GM12878 (cell line): ENCODE measurements at regions not wholly inside any gene's neighbourhood (a gene's known extent, or its start where the extent isn't known, plus 50 kb on each side); places are given as distances from the start of the nearest gene placed in this dataset.

ENCODE experiments used
- ATAC-seq: fragments of 200-7000 bp; cut with Tn5 transposase; 3 replicates; pipeline ENCODE4 v1.9.1; 2020; ENCODE audit warnings: mild to moderate bottlenecking, moderate library complexity
- BruUV-seq: library from RNA; stranded (reverse); fragments of 400-500 nt; replicated peaks from 2 replicates; lab custom pipeline; 2021; lab: Mats Ljungman, UMichigan
- CTCF ChIA-PET: fragments of 300-600 bp; sonication (Branson Sonifier 250); formaldehyde crosslinking; extraction: SDS; loops from one replicate; lab custom pipeline; 2021; ENCODE audit warnings: inconsistent platforms; lab: Yijun Ruan, JAX
- POLR2A ChIA-PET: fragments of 350-600 bp; formaldehyde crosslinking; extraction: SDS; loops from one replicate; lab custom pipeline; 2021; ENCODE audit warnings: inconsistent platforms; lab: Charles Lee
- RAD21 ChIA-PET: fragments of 300-600 bp; sonication (Branson Sonifier 250); formaldehyde crosslinking; loops from one replicate; lab custom pipeline; 2023; ENCODE audit warnings: antibody characterized with exemption; ENCODE audit not compliant: unreplicated experiment; lab: Charles Lee
- SMC1A ChIA-PET: fragments of 300-600 bp; sonication (Branson Sonifier 250); formaldehyde crosslinking; loops from one replicate; lab custom pipeline; 2023; ENCODE audit not compliant: unreplicated experiment, uncharacterized antibody; lab: Charles Lee
- DNase-seq: peaks from one replicate; pipeline ENCODE4 v3.0.0-alpha.2; 2011; ENCODE audit warnings: low read depth, low spot score
- FAIRE-seq: peaks from 3 replicates; lab custom pipeline; 2011; peaks lifted over from hg19 to GRCh38; lab: Jason Lieb, UNC
- H2AFZ ChIP-seq: 2 replicates; pipeline ENCODE4 v1.6.0; 2011; ENCODE audit warnings: low read depth, low read length, control low read depth; ENCODE audit not compliant: control insufficient read depth
- H3K27ac ChIP-seq: 2 replicates; pipeline ENCODE4 v1.5.1; 2011; ENCODE audit warnings: control low read depth; ENCODE audit not compliant: control insufficient read depth, insufficient read depth
- H3K27me3 ChIP-seq, 2 experiments: replicated peaks in 1 of 2; 2 replicates each; pipeline versions ENCODE4 v1.6.0 to v1.6.1; 2011; ENCODE audit warnings: low read length in 1 of 2; ENCODE audit not compliant: control insufficient read depth in 2 of 2, insufficient read depth in 2 of 2
- H3K36me3 ChIP-seq, 2 experiments: 2 replicates each; pipeline ENCODE4 v1.5.1; 2011; ENCODE audit warnings: low read length in 1 of 2; ENCODE audit not compliant: control insufficient read depth in 2 of 2, insufficient read depth in 2 of 2
- H3K4me1 ChIP-seq: 2 replicates; pipeline ENCODE4 v1.6.1; 2011; ENCODE audit warnings: mild to moderate bottlenecking, low read length, moderate library complexity, mixed read lengths; ENCODE audit not compliant: control insufficient read depth, insufficient read depth
- H3K4me2 ChIP-seq: 2 replicates; pipeline ENCODE4 v1.6.0; 2011; ENCODE audit warnings: control low read depth; ENCODE audit not compliant: control insufficient read depth, insufficient read depth
- H3K4me3 ChIP-seq: fragments of 200-600 bp; sonication (generic); 2 replicates; pipeline ENCODE4 v1.5.1; 2016
- H3K79me2 ChIP-seq: 2 replicates; pipeline ENCODE4 v1.6.0; 2011; ENCODE audit warnings: low read length; ENCODE audit not compliant: control insufficient read depth, insufficient read depth
- H3K9ac ChIP-seq: 2 replicates; pipeline ENCODE4 v1.8.0; 2011; ENCODE audit warnings: low read length, control low read depth, mixed read lengths; ENCODE audit not compliant: control insufficient read depth, insufficient read depth
- H3K9me3 ChIP-seq: replicated peaks from 3 replicates; pipeline ENCODE4 v1.5.1; 2011; ENCODE audit warnings: mild to moderate bottlenecking, low read length; ENCODE audit not compliant: control insufficient read depth, insufficient read depth
- H4K20me1 ChIP-seq: 2 replicates; pipeline ENCODE4 v1.6.0; 2011; ENCODE audit not compliant: control insufficient read depth, insufficient read depth
- BCL3 ChIP-seq: IDR thresholded peaks from 2 replicates; pipeline ENCODE4 v1.6.1; 2011; ENCODE audit warnings: borderline replicate concordance, low read depth, mild to moderate bottlenecking, moderate library complexity, low read length; ENCODE audit not compliant: insufficient read depth, poor library complexity, severe bottlenecking
- CBX3 ChIP-seq: fragments of 200-600 bp; sonication (generic); IDR thresholded peaks from 2 replicates; pipeline ENCODE4 v1.6.1; 2016; ENCODE audit warnings: low read depth, borderline replicate concordance
- DPF2 ChIP-seq: fragments of 450-650 bp; IDR thresholded peaks from 2 replicates; pipeline ENCODE4 v1.6.1; 2017; ENCODE audit warnings: mild to moderate bottlenecking
- GATAD2B ChIP-seq: fragments of 450-650 bp; conservative IDR thresholded peaks from 2 replicates; pipeline ENCODE4 v1.6.1; 2017; ENCODE audit warnings: low read depth, mild to moderate bottlenecking, moderate library complexity
- IKZF2 ChIP-seq, 2 experiments: fragments of 450-650 bp; IDR thresholded peaks; 2 replicates each; pipeline ENCODE4 v1.6.1; 2017; ENCODE audit warnings: mild to moderate bottlenecking in 2 of 2, moderate library complexity in 2 of 2
- JUNB ChIP-seq: IDR thresholded peaks from 2 replicates; pipeline ENCODE4 v1.6.1; 2016; ENCODE audit warnings: antibody characterized with exemption, mild to moderate bottlenecking
- MTA3 ChIP-seq: IDR thresholded peaks from 2 replicates; pipeline ENCODE4 v1.6.1; 2012; ENCODE audit warnings: low read length, inconsistent platforms, borderline replicate concordance
- NR2C2 ChIP-seq: IDR thresholded peaks from 2 replicates; pipeline ENCODE4 v1.6.1; 2011; ENCODE audit warnings: borderline replicate concordance, low read depth; ENCODE audit not compliant: control insufficient read depth, insufficient read length
- NR2F1 ChIP-seq: fragments of 450-650 bp; conservative IDR thresholded peaks from 2 replicates; pipeline ENCODE4 v1.6.1; 2017; ENCODE audit warnings: mild to moderate bottlenecking
- PAX5 ChIP-seq: IDR thresholded peaks from 2 replicates; pipeline ENCODE4 v1.6.1; 2011; ENCODE audit warnings: low read depth, low read length, borderline replicate concordance
- POLR2AphosphoS5 ChIP-seq: IDR thresholded peaks from 2 replicates; pipeline ENCODE4 v1.6.1; 2011; ENCODE audit warnings: mild to moderate bottlenecking, low read length, inconsistent platforms
- USF1 ChIP-seq: IDR thresholded peaks from 2 replicates; pipeline ENCODE4 v1.6.1; 2011; ENCODE audit warnings: borderline replicate concordance, low read depth, mild to moderate bottlenecking, moderate library complexity, mixed read lengths, low read length; ENCODE audit not compliant: insufficient read depth; ENCODE audit errors: extremely low read length
- YBX1 ChIP-seq: fragments of 450-650 bp; IDR thresholded peaks from 2 replicates; pipeline ENCODE4 v1.6.1; 2016; ENCODE audit warnings: antibody characterized with exemption
- WGBS: methylation state at CpG from one replicate; pipeline ENCODE4 v1.1.6; 2016; ENCODE audit warnings: low lambda C conversion rate; ENCODE audit not compliant: insufficient replicate concordance, insufficient coverage; ENCODE audit errors: missing lambda C conversion rate; 5-methylcytosine and 5-hydroxymethylcytosine counted together
- in situ Hi-C: fragments of 300-500 bp; cut with MboI; formaldehyde crosslinking; loops from 9 replicates; pipeline ENCODE4 v1.14.3; 2018; ENCODE audit warnings: mixed read lengths
- intact Hi-C: fragments of 100-400 bp; cut with micrococcal nuclease; formaldehyde crosslinking; loops from one replicate; pipeline ENCODE4 v1.14.2; 2022; ENCODE audit not compliant: unreplicated experiment
- TF ChIP-seq, protein P1 (sequence below): fragments of 450-650 bp; IDR thresholded peaks from 2 replicates; pipeline ENCODE4 v1.6.1; 2017; ENCODE audit warnings: mild to moderate bottlenecking, moderate library complexity

GRCh38 chr6:120211955-120212792 lies 862.6 kb upstream of the MAN1A1 start:
- ChIA-PET RAD21 (no interaction called here), CTCF (no interaction called here), POLR2A (no interaction called here), SMC1A (no interaction called here)
- ATAC-seq (no peak), FAIRE-seq (no peak), DNase-seq (no peak)
- Histone ChIP-seq H3K27me3 (no peaks in the 10 kb centered on the region), H3K4me2 (no peak overlapping the region), H3K9ac (no peak overlapping the region), H3K36me3 (no peaks in the 10 kb centered on the region), H3K4me1 (no peaks in the 10 kb centered on the region), H4K20me1 (no peaks in the 10 kb centered on the region), H3K4me3 (no peak overlapping the region), H3K9me3 (no peaks in the 10 kb centered on the region), H2AFZ (no peak overlapping the region), H3K27ac (no peak overlapping the region), H3K79me2 (no peaks in the 10 kb centered on the region)
- 33% methylated on average over 4 of the region's 4 CpGs for WGBS
- intact Hi-C loops (no loop called here), in situ Hi-C loops (no loop called here)
- BruUV-seq, result no TSS peak
- no peak for TF ChIP-seq MTA3
- no peak for TF ChIP-seq PAX5
- no peak for TF ChIP-seq POLR2AphosphoS5
- TF ChIP-seq NR2C2, result no peak
- no peak for TF ChIP-seq JUNB
- no peak for TF ChIP-seq CBX3
- no peak for TF ChIP-seq DPF2
- no peak for TF ChIP-seq YBX1
- TF ChIP-seq, protein P1, sequence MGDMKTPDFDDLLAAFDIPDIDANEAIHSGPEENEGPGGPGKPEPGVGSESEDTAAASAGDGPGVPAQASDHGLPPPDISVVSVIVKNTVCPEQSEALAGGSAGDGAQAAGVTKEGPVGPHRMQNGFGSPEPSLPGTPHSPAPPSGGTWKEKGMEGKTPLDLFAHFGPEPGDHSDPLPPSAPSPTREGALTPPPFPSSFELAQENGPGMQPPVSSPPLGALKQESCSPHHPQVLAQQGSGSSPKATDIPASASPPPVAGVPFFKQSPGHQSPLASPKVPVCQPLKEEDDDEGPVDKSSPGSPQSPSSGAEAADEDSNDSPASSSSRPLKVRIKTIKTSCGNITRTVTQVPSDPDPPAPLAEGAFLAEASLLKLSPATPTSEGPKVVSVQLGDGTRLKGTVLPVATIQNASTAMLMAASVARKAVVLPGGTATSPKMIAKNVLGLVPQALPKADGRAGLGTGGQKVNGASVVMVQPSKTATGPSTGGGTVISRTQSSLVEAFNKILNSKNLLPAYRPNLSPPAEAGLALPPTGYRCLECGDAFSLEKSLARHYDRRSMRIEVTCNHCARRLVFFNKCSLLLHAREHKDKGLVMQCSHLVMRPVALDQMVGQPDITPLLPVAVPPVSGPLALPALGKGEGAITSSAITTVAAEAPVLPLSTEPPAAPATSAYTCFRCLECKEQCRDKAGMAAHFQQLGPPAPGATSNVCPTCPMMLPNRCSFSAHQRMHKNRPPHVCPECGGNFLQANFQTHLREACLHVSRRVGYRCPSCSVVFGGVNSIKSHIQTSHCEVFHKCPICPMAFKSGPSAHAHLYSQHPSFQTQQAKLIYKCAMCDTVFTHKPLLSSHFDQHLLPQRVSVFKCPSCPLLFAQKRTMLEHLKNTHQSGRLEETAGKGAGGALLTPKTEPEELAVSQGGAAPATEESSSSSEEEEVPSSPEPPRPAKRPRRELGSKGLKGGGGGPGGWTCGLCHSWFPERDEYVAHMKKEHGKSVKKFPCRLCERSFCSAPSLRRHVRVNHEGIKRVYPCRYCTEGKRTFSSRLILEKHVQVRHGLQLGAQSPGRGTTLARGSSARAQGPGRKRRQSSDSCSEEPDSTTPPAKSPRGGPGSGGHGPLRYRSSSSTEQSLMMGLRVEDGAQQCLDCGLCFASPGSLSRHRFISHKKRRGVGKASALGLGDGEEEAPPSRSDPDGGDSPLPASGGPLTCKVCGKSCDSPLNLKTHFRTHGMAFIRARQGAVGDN, result no peak
- TF ChIP-seq NR2F1, result no peak
- TF ChIP-seq BCL3, result no peak
- TF ChIP-seq USF1, result no peak
- TF ChIP-seq GATAD2B, result no peak
- no peak for TF ChIP-seq IKZF2 (IDR thresholded peaks at IDR 0.05)
